GM18526 (cell line): ENCODE measurements at regions not wholly inside any gene's neighbourhood (a gene's known extent, or its start where the extent isn't known, plus 50 kb on each side); places are given as distances from the start of the nearest gene placed in this dataset.

Source experiments
- POLR2A ChIP-seq: IDR thresholded peaks from 3 replicates; pipeline ENCODE4 v1.6.1; 2011; ENCODE audit not compliant: insufficient read length; ENCODE audit errors: extremely low read depth

- no peak for TF ChIP-seq POLR2A
Observed at GRCh38 chr13:99027661-99028425, 50.0 kb upstream of the DOCK9 start.

GRCh38 chr13:99028890-99029289 lies 51.0 kb upstream of the DOCK9 start:
- TF ChIP-seq POLR2A = no peak

- TF ChIP-seq POLR2A = no peak
Observed at GRCh38 chr13:99029576-99029975, 51.7 kb upstream of the DOCK9 start.

- no peak for TF ChIP-seq POLR2A
Observed at GRCh38 chr13:99030326-99030725, 52.5 kb upstream of the DOCK9 start.

GRCh38 chr13:99031832-99032231 lies 54.0 kb upstream of the DOCK9 start:
- no peak for TF ChIP-seq POLR2A

GRCh38 chr13:99033814-99034213 lies 56.0 kb upstream of the DOCK9 start:
- no peak for TF ChIP-seq POLR2A

GRCh38 chr13:99034333-99035085 lies 56.6 kb upstream of the DOCK9 start:
- no peak for TF ChIP-seq POLR2A

- TF ChIP-seq POLR2A = no peak
Observed at GRCh38 chr13:99035715-99036114, 57.9 kb upstream of the DOCK9 start.

GRCh38 chr13:99037756-99038155 lies 59.9 kb upstream of the DOCK9 start:
- no peak for TF ChIP-seq POLR2A

- no peak for TF ChIP-seq POLR2A
Observed at GRCh38 chr13:99039718-99040280, 61.9 kb upstream of the DOCK9 start.

GRCh38 chr13:99040536-99041131 lies 62.8 kb upstream of the DOCK9 start:
- no peak for TF ChIP-seq POLR2A

- TF ChIP-seq POLR2A = no peak
Observed at GRCh38 chr13:99041337-99041736, 63.5 kb upstream of the DOCK9 start.

GRCh38 chr13:99041788-99042187 lies 63.9 kb upstream of the DOCK9 start:
- no peak for TF ChIP-seq POLR2A

- no peak for TF ChIP-seq POLR2A
Observed at GRCh38 chr13:99042521-99043250, 64.8 kb upstream of the DOCK9 start.

- TF ChIP-seq POLR2A = no peak
Observed at GRCh38 chr13:99043831-99044231, 66.0 kb upstream of the DOCK9 start.
